Duodenal mucosa (tissue), 2 donors: ENCODE measurements at regions not wholly inside any gene's neighbourhood (a gene's known extent, or its start where the extent isn't known, plus 50 kb on each side); places are given as distances from the start of the nearest gene placed in this dataset.
"Not testable (repeated sequence)": the region's sequence is repeated elsewhere in the genome, so short reads cannot be mapped to it uniquely, and the experiment has no call there.

Experiments used
- H3K27ac ChIP-seq: one replicate; pipeline ENCODE4 v1.7.0; 2013; ENCODE audit warnings: low read depth, low read length
- H3K27me3 ChIP-seq, 2 donors: one replicate each; pipeline ENCODE4 v1.7.0; 2013; ENCODE audit warnings: low read length in 2 of 2, control low read depth in 1 of 2; ENCODE audit not compliant: insufficient read depth in 2 of 2, control insufficient read depth in 1 of 2
- H3K36me3 ChIP-seq, 2 donors: one replicate each; pipeline ENCODE4 v1.7.0; 2013; ENCODE audit warnings: low read length in 2 of 2, control low read depth in 1 of 2; ENCODE audit not compliant: insufficient read depth in 2 of 2, control insufficient read depth in 1 of 2
- H3K4me1 ChIP-seq, 2 donors: one replicate each; pipeline ENCODE4 v1.7.0; 2013; ENCODE audit warnings: low read length in 2 of 2, control low read depth in 1 of 2; ENCODE audit not compliant: insufficient read depth in 2 of 2, control insufficient read depth in 1 of 2
- H3K4me3 ChIP-seq, 2 donors: one replicate each; pipeline ENCODE4 v1.7.0; 2013; ENCODE audit warnings: low read length in 2 of 2, low read depth in 1 of 2
- H3K9ac ChIP-seq, 2 donors: one replicate each; pipeline ENCODE4 v1.7.0; 2013; ENCODE audit warnings: low read length in 2 of 2, low read depth in 1 of 2
- H3K9me3 ChIP-seq, 2 donors: one replicate each; pipeline ENCODE4 v1.7.0; 2013; ENCODE audit warnings: low read length in 2 of 2, control low read depth in 1 of 2; ENCODE audit not compliant: control insufficient read depth in 1 of 2

DNA sequence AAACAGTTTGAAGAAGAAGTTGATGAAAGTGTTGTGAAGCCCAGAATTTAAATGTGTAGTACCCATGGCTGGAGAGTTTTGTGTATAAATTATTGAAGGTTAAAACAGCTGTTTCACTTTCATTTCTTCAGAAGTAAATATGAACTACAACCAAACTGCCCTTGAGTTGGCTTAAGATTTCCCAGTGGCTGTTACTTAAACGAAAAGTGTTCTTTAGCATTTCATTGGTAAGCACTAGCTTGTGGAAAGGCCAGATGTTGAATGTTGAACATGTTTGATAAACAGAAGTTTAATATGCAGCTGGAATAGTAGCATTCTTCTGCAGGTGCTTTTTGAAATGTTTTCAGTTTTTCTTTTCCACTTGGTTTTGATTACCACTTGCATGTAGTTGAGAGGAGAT lies 83.2 kb upstream of the TNRC6B start:
- peak overlapping the region; percentile 14 to 44 for H3K4me3 ChIP-seq
- no peaks in the 10 kb centered on the region for H3K27me3 ChIP-seq
- no peak overlapping the region for H3K27ac ChIP-seq
- H3K9ac ChIP-seq, result no peak overlapping the region
- no peaks in the 10 kb centered on the region for H3K9me3 ChIP-seq
- no peaks in the 10 kb centered on the region for H3K36me3 ChIP-seq
- H3K4me1 ChIP-seq, result peaks cover 15% of the 10 kb centered on the region in 2 donors

DNA sequence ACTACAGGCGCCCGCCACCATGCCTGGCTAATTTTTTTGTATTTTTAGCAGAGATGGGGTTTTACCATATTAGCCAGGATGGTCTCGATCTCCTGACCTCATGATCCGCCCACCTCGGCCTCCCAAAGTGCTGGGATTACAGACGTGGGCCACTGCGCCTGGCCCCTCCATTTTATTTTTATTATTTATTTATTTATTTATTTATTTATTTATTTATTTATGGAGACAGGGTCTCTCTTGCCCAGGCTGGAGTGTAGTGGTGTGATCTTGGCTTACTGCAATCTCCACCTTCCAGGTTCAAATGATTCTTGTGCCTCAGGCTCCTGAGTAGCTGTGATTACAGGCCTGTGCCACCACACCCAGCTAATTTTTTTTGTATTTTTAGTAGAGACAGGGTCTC lies 77.8 kb upstream of the TNRC6B start:
- not testable (repeated sequence) for H3K9me3 ChIP-seq, H3K4me3 ChIP-seq, H3K27ac ChIP-seq, H3K4me1 ChIP-seq, H3K27me3 ChIP-seq, H3K36me3 ChIP-seq, H3K9ac ChIP-seq

DNA sequence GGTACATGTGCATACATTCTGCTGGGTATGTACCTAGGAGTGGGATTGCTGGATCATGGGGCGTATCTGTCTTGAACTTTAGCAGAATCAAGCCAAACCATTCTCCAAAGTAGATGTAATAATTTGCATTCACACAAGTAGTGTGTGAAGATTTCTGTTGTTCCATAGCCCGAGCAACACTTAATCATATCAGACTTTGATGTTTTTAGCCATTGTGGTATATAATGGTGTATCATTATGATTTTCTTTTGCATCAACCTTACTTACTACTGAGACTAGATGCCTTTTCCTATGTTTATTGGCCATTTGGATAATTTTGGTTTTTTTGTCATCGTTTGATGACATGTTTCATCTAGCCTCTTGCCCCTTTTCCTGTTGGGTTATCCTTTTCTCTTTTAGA lies 72.0 kb upstream of the TNRC6B start:
- H3K9ac ChIP-seq, result no peak overlapping the region
- peaks cover 12 to 20% of the 10 kb centered on the region in 2 donors for H3K4me1 ChIP-seq
- no peaks in the 10 kb centered on the region for H3K9me3 ChIP-seq
- no peak overlapping the region for H3K4me3 ChIP-seq
- no peaks in the 10 kb centered on the region for H3K36me3 ChIP-seq
- H3K27me3 ChIP-seq, result no peaks in the 10 kb centered on the region
- no peak overlapping the region for H3K27ac ChIP-seq

DNA sequence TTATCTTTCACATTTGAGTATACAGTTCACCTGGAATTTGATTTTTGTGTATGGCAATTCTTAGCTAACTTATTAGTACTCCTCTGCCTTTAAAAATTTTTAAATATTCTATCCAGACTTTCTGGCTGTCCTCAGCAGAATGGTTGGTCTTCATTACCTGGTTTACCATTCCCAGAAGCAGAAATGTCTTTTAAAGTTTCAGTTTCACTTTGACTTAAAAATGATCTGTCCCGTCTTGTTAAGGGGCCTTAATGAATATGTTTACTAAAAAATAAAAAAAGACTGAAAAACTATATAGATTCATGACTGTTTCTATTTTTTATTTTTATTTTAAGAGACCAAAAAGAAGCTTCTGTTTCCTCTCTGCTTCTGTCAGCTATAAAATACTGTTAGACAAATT lies 70.5 kb upstream of the TNRC6B start:
- Histone ChIP-seq H3K9me3 (no peaks in the 10 kb centered on the region), H3K4me1 (peaks cover 12 to 26% of the 10 kb centered on the region in 2 donors), H3K4me3 (peak overlapping the region; percentile 50 to 62), H3K36me3 (no peaks in the 10 kb centered on the region), H3K9ac (no peak overlapping the region), H3K27ac (no peak overlapping the region), H3K27me3 (no peaks in the 10 kb centered on the region)

DNA sequence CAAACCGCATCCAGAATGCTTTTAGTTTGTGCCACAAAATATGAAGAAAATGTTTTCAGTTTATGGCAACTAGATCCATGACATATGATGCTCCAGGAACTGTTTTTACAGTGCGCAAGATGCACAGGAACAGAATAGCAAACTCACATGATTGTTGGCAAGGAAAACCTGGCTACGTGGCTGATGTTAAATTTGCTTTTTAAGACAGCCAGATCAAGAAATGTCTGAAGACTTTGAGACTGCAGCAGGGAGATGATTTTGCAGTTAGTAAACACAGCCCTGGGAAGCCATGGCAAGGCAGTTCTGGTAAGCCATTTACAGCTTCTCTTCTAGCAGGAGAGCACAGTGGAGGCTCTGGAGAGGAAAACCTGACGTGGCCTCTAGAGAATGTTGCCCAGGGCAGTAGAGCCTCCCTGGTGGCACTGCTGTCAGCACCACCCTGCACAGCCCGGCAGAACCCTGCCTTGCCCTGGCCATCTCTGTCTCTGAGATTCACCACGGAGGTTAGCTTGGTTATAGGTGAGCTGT lies 69.8 kb upstream of the TNRC6B start:
- H3K4me3 ChIP-seq, result peak overlapping the region; percentile 50 to 62
- no peak overlapping the region for H3K27ac ChIP-seq
- no peaks in the 10 kb centered on the region for H3K27me3 ChIP-seq
- no peaks in the 10 kb centered on the region for H3K36me3 ChIP-seq
- H3K9ac ChIP-seq, result peak overlapping the region; percentile 40 to 60
- no peaks in the 10 kb centered on the region for H3K9me3 ChIP-seq
- peaks cover 12 to 26% of the 10 kb centered on the region in 2 donors for H3K4me1 ChIP-seq

DNA sequence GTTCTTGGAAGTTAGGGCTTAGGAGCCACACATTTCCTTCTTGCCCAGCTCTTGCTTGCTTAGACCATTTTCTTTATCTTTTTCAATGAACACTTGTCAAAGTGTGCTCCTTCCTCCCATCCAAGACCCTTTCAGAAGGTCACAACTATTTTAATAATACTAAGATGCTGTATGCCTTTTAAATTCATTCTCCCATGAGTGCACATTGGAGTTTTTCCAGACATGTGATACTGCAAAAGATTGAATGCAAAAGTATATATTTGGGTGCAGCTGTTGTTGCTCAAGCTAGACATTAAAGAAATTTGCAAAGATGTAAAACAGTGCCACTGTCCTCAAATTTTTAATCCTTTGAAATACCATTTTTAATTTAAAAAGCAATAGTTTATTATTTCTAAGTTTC lies 69.3 kb upstream of the TNRC6B start:
- no peaks in the 10 kb centered on the region for H3K36me3 ChIP-seq
- no peaks in the 10 kb centered on the region for H3K27me3 ChIP-seq
- H3K9ac ChIP-seq, result peak overlapping the region in 1 of 2 donors; percentile 60

DNA sequence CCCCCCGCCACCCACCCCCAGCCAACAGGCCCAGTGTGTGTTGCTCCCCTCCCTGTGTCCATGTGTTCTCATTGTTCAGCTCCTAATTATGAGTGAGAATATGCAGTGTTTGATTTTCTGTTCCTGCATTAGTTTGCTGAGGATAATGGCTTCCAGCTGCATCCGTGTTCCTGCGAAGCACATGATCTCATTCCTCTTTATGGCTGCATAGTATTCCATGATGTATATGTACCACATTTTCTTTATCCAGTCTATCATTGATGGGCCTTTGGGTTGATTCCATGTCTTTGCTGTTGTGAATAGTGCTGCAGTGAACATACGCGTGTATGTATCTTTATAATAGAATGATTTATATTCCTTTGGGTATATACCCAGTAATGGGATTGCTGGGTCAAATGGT lies 68.8 kb upstream of the TNRC6B start:
- H3K4me3 ChIP-seq, H3K36me3 ChIP-seq, H3K9me3 ChIP-seq, H3K27me3 ChIP-seq, H3K27ac ChIP-seq, H3K9ac ChIP-seq: not testable (repeated sequence)
- peaks cover 12 to 26% of the 10 kb centered on the region in 2 donors for H3K4me1 ChIP-seq

More for the DNA sequence above, 69.3 kb upstream of the TNRC6B start:
- H3K4me1 ChIP-seq, result peaks cover 12 to 26% of the 10 kb centered on the region in 2 donors
- no peak overlapping the region for H3K27ac ChIP-seq
- peak overlapping the region; percentile 50 to 62 for H3K4me3 ChIP-seq
- H3K9me3 ChIP-seq, result no peaks in the 10 kb centered on the region

DNA sequence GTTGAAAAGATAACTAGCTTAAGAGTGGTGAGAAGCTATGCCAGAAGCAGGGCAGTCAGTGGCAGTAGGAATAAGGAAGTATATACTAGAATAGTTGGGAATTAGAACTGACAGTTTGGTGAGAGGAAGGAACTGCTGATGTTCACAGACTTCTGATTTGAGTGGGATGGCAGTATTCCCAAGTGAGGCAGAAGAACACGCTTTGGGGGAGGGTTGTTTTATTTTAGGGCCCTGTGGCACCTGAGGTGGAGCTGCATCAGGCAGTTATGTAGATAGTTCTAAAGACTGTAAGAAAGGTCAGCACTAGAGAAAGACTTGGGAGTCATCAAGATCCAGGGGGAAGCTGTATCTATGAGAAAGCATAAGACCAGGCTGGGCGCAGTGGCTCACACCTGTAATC lies 66.3 kb upstream of the TNRC6B start:
- no peaks in the 10 kb centered on the region for H3K36me3 ChIP-seq
- peaks cover 12 to 23% of the 10 kb centered on the region in 2 donors for H3K4me1 ChIP-seq
- H3K27me3 ChIP-seq, result no peaks in the 10 kb centered on the region
- H3K9ac ChIP-seq, result no peak overlapping the region
- H3K27ac ChIP-seq, result no peak overlapping the region
- no peaks in the 10 kb centered on the region for H3K9me3 ChIP-seq
- no peak overlapping the region for H3K4me3 ChIP-seq

DNA sequence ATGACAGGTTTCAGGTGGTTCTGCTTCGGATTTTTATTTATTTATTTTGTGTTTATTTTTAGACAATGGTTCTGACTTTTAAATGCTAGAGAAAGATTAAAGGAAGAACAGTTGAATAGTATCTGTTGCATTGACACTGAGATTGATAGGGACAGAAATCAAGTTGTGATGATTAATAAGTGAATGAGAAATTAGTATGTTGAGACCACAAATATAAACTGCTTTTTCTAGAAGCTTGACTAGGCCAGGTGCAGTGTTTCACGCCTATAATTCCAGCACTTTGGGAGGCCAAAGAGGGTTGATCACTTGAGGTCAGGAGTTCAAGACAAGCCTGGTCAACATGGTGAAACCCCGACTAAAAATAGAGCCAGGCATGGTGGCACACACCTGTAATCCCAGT lies 65.1 kb upstream of the TNRC6B start:
- no peak overlapping the region for H3K9ac ChIP-seq
- no peak overlapping the region for H3K4me3 ChIP-seq
- no peaks in the 10 kb centered on the region for H3K9me3 ChIP-seq
- H3K27ac ChIP-seq, result no peak overlapping the region
- no peaks in the 10 kb centered on the region for H3K36me3 ChIP-seq
- peaks cover 8 to 17% of the 10 kb centered on the region in 2 donors for H3K4me1 ChIP-seq
- no peaks in the 10 kb centered on the region for H3K27me3 ChIP-seq

DNA sequence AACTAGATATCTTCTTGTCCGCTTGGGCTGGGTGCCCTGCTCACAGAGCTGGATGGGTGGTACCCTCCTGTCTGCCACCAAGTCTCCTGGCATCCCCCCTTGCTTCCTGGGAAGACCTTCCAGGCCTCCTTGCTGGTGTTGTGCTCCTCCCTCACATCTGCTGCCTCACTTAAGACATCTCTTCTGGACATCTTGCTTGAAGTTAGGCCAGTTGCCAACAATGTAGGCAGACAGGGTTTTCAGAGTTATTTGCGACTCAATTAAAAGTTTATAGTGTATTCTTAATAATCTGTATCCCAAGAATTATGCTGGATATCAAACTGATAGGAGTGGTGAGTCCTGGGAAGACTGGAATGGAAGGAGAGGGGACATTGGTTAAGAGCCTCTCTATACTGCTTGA lies 64.0 kb upstream of the TNRC6B start:
- no peaks in the 10 kb centered on the region for H3K27me3 ChIP-seq
- H3K9me3 ChIP-seq, result no peaks in the 10 kb centered on the region
- peaks cover 0 to 6% of the 10 kb centered on the region in 2 donors for H3K4me1 ChIP-seq
- H3K9ac ChIP-seq, result no peak overlapping the region
- no peak overlapping the region for H3K4me3 ChIP-seq
- H3K36me3 ChIP-seq, result no peaks in the 10 kb centered on the region
- no peak overlapping the region for H3K27ac ChIP-seq

DNA sequence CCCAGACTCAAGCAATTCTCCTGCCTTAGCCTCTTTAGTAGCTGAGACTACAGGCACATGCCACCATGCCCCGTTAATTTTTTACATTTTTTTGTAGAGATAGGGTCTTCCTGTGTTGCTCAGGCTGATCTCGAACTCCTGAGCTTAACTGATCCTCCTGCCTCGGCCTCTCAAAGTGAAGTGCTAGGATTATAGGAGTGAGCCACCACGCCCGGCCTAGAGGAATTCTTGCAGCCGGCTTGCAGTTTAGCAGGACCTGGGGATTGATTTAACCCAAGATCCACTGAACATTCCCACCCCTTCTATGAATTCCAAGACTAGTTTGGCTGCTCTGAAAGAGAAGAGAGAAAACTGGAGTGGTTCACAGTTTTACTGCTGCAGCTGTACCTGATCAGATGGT lies 63.3 kb upstream of the TNRC6B start:
- H3K27me3 ChIP-seq, result no peaks in the 10 kb centered on the region
- peaks cover 0 to 6% of the 10 kb centered on the region in 2 donors for H3K4me1 ChIP-seq
- no peak overlapping the region for H3K9ac ChIP-seq
- no peak overlapping the region for H3K4me3 ChIP-seq
- no peaks in the 10 kb centered on the region for H3K36me3 ChIP-seq
- no peak overlapping the region for H3K27ac ChIP-seq
- no peaks in the 10 kb centered on the region for H3K9me3 ChIP-seq
